Calu3 (cell line): ENCODE measurements at regions not wholly inside any gene's neighbourhood (a gene's known extent, or its start where the extent isn't known, plus 50 kb on each side); places are given as distances from the start of the nearest gene placed in this dataset.

ENCODE experiments used
- BruUV-seq: library from RNA; stranded (reverse); fragments of 400-500 nt; replicated peaks from 2 replicates; lab custom pipeline; 2021; lab: Mats Ljungman, UMichigan
- CTCF ChIA-PET: fragments of 300-600 bp; sonication (Branson Sonifier 250); formaldehyde crosslinking; loops from one replicate; lab custom pipeline; 2022; ENCODE audit warnings: antibody characterized with exemption; lab: Charles Lee
- DNase-seq: peaks from one replicate; pipeline ENCODE4 v3.0.0; 2022
- H3K27ac Mint-ChIP-seq: one replicate; pipeline ENCODE4 v1.8.0; 2022; ENCODE audit warnings: mixed read lengths; ENCODE audit not compliant: unreplicated experiment
- H3K27me3 Mint-ChIP-seq: one replicate; pipeline ENCODE4 v1.8.0; 2022; ENCODE audit warnings: mixed read lengths; ENCODE audit not compliant: unreplicated experiment
- H3K36me3 Mint-ChIP-seq: one replicate; pipeline ENCODE4 v1.8.0; 2022; ENCODE audit warnings: mild to moderate bottlenecking, moderate library complexity, mixed read lengths; ENCODE audit not compliant: insufficient read depth, unreplicated experiment
- H3K4me1 Mint-ChIP-seq: one replicate; pipeline ENCODE4 v1.8.0; 2022; ENCODE audit warnings: mild to moderate bottlenecking, low read depth, mixed read lengths; ENCODE audit not compliant: unreplicated experiment
- H3K4me3 Mint-ChIP-seq: one replicate; pipeline ENCODE4 v1.8.0; 2022; ENCODE audit warnings: mild to moderate bottlenecking, low read depth, moderate library complexity, mixed read lengths; ENCODE audit not compliant: unreplicated experiment
- H3K9me3 Mint-ChIP-seq: one replicate; pipeline ENCODE4 v1.8.0; 2022; ENCODE audit warnings: low read depth, mixed read lengths; ENCODE audit not compliant: unreplicated experiment
- CTCF ChIP-seq: fragments of 200-600 bp; IDR thresholded peaks from one replicate; pipeline ENCODE4 v1.8.0; 2022; ENCODE audit warnings: antibody characterized with exemption; ENCODE audit not compliant: unreplicated experiment
- intact Hi-C: fragments of 100-400 bp; cut with micrococcal nuclease; formaldehyde crosslinking; loops from one replicate; pipeline ENCODE4 v1.10.0; 2022; ENCODE audit not compliant: unreplicated experiment

GRCh38 chr6:169081248-169081647 lies 172.4 kb downstream of the THBS2 start:
- no TSS peak for BruUV-seq

GRCh38 chr6:169079650-169080049 lies 174.0 kb downstream of the THBS2 start:
- Mint-ChIP-seq H3K4me3 (no peak overlapping the region), H3K27ac (no peak overlapping the region), H3K9me3 (peaks cover 3% of the 10 kb centered on the region), H3K4me1 (no peaks in the 10 kb centered on the region), H3K36me3 (no peaks in the 10 kb centered on the region), H3K27me3 (no peaks in the 10 kb centered on the region)
- no peak for TF ChIP-seq CTCF
- CTCF ChIA-PET: no interaction called here
- no peak for DNase-seq
- intact Hi-C loops: no loop called here
- no TSS peak for BruUV-seq

More at GRCh38 chr6:169081248-169081647, 172.4 kb downstream of the THBS2 start:
- H3K27ac Mint-ChIP-seq: no peak overlapping the region
- H3K4me1 Mint-ChIP-seq: no peaks in the 10 kb centered on the region
- no peak for TF ChIP-seq CTCF
- CTCF ChIA-PET: no interaction called here
- intact Hi-C loops: no loop called here
- H3K27me3 Mint-ChIP-seq: no peaks in the 10 kb centered on the region
- DNase-seq: no peak
- H3K4me3 Mint-ChIP-seq: no peak overlapping the region
- no peaks in the 10 kb centered on the region for H3K36me3 Mint-ChIP-seq
- H3K9me3 Mint-ChIP-seq: peaks cover 3% of the 10 kb centered on the region

- no peaks in the 10 kb centered on the region for H3K4me1 Mint-ChIP-seq
- H3K27ac Mint-ChIP-seq: no peak overlapping the region
- H3K36me3 Mint-ChIP-seq: no peaks in the 10 kb centered on the region
- no peaks in the 10 kb centered on the region for H3K9me3 Mint-ChIP-seq
- no TSS peak for BruUV-seq
- CTCF ChIA-PET: no interaction called here
- no peak for DNase-seq
- TF ChIP-seq CTCF: no peak
- intact Hi-C loops: no loop called here
- H3K27me3 Mint-ChIP-seq: no peaks in the 10 kb centered on the region
- H3K4me3 Mint-ChIP-seq: no peak overlapping the region
Observed at GRCh38 chr6:169078399-169079145, 175.1 kb downstream of the THBS2 start.

- intact Hi-C loops: no loop called here
- CTCF ChIA-PET: no interaction called here
- no peak overlapping the region for H3K27ac Mint-ChIP-seq
- H3K9me3 Mint-ChIP-seq: no peaks in the 10 kb centered on the region
- H3K4me1 Mint-ChIP-seq: peaks cover 9% of the 10 kb centered on the region
- no peak for TF ChIP-seq CTCF
- H3K36me3 Mint-ChIP-seq: no peaks in the 10 kb centered on the region
- no peak for DNase-seq
- BruUV-seq: no TSS peak
- H3K4me3 Mint-ChIP-seq: no peak overlapping the region
- no peaks in the 10 kb centered on the region for H3K27me3 Mint-ChIP-seq
Observed at GRCh38 chr6:169075915-169076654, 177.6 kb downstream of the THBS2 start.
